Calu3 (cell line): ENCODE measurements at regions not wholly inside any gene's neighbourhood (a gene's known extent, or its start where the extent isn't known, plus 50 kb on each side); places are given as distances from the start of the nearest gene placed in this dataset.

ENCODE experiments used
- BruUV-seq: library from RNA; stranded (reverse); fragments of 400-500 nt; replicated peaks from 2 replicates; lab custom pipeline; 2021; lab: Mats Ljungman, UMichigan
- CTCF ChIA-PET: fragments of 300-600 bp; sonication (Branson Sonifier 250); formaldehyde crosslinking; loops from one replicate; lab custom pipeline; 2022; ENCODE audit warnings: antibody characterized with exemption; lab: Charles Lee
- DNase-seq: peaks from one replicate; pipeline ENCODE4 v3.0.0; 2022
- H3K27ac Mint-ChIP-seq: one replicate; pipeline ENCODE4 v1.8.0; 2022; ENCODE audit warnings: mixed read lengths; ENCODE audit not compliant: unreplicated experiment
- H3K27me3 Mint-ChIP-seq: one replicate; pipeline ENCODE4 v1.8.0; 2022; ENCODE audit warnings: mixed read lengths; ENCODE audit not compliant: unreplicated experiment
- H3K36me3 Mint-ChIP-seq: one replicate; pipeline ENCODE4 v1.8.0; 2022; ENCODE audit warnings: mild to moderate bottlenecking, moderate library complexity, mixed read lengths; ENCODE audit not compliant: insufficient read depth, unreplicated experiment
- H3K4me1 Mint-ChIP-seq: one replicate; pipeline ENCODE4 v1.8.0; 2022; ENCODE audit warnings: mild to moderate bottlenecking, low read depth, mixed read lengths; ENCODE audit not compliant: unreplicated experiment
- H3K4me3 Mint-ChIP-seq: one replicate; pipeline ENCODE4 v1.8.0; 2022; ENCODE audit warnings: mild to moderate bottlenecking, low read depth, moderate library complexity, mixed read lengths; ENCODE audit not compliant: unreplicated experiment
- H3K9me3 Mint-ChIP-seq: one replicate; pipeline ENCODE4 v1.8.0; 2022; ENCODE audit warnings: low read depth, mixed read lengths; ENCODE audit not compliant: unreplicated experiment
- CTCF ChIP-seq: fragments of 200-600 bp; IDR thresholded peaks from one replicate; pipeline ENCODE4 v1.8.0; 2022; ENCODE audit warnings: antibody characterized with exemption; ENCODE audit not compliant: unreplicated experiment
- intact Hi-C: fragments of 100-400 bp; cut with micrococcal nuclease; formaldehyde crosslinking; loops from one replicate; pipeline ENCODE4 v1.10.0; 2022; ENCODE audit not compliant: unreplicated experiment

- Mint-ChIP-seq H3K27me3 (no peaks in the 10 kb centered on the region), H3K4me1 (no peaks in the 10 kb centered on the region), H3K4me3 (no peak overlapping the region), H3K9me3 (peaks cover 5% of the 10 kb centered on the region), H3K27ac (no peak overlapping the region), H3K36me3 (no peaks in the 10 kb centered on the region)
- no TSS peak for BruUV-seq
- CTCF ChIA-PET = no interaction called here
- no peak for DNase-seq
- no peak for TF ChIP-seq CTCF
- intact Hi-C loops = no loop called here
Measured at GRCh38 chr1:71236503-71236902, 155.7 kb upstream of the ZRANB2 start.

- H3K27ac Mint-ChIP-seq = no peak overlapping the region
- no peak for TF ChIP-seq CTCF
- intact Hi-C loops = no loop called here
- H3K4me1 Mint-ChIP-seq = no peaks in the 10 kb centered on the region
- no peaks in the 10 kb centered on the region for H3K27me3 Mint-ChIP-seq
- H3K9me3 Mint-ChIP-seq = peaks cover 11% of the 10 kb centered on the region
- H3K36me3 Mint-ChIP-seq = no peaks in the 10 kb centered on the region
- DNase-seq = no peak
- no TSS peak for BruUV-seq
- CTCF ChIA-PET = interaction anchor here (0.5 to 0.6 kb wide), 3 partner anchors 48 to 1072 kb away, joined by 3 to 5 read pairs (median 4); no protein-coding TSS in a partner anchor
- H3K4me3 Mint-ChIP-seq = no peak overlapping the region
Measured at GRCh38 chr1:71233645-71234044, 152.8 kb upstream of the ZRANB2 start.

- Mint-ChIP-seq H3K9me3 (peaks cover 11% of the 10 kb centered on the region), H3K27me3 (no peaks in the 10 kb centered on the region), H3K36me3 (no peaks in the 10 kb centered on the region), H3K4me3 (no peak overlapping the region), H3K4me1 (no peaks in the 10 kb centered on the region), H3K27ac (no peak overlapping the region)
- no peak for TF ChIP-seq CTCF
- intact Hi-C loops = no loop called here
- CTCF ChIA-PET = no interaction called here
- no TSS peak for BruUV-seq
- DNase-seq = no peak
Measured at GRCh38 chr1:71232786-71233185, 152.0 kb upstream of the ZRANB2 start.

GRCh38 chr1:71232166-71232763, 151.4 kb upstream of the ZRANB2 start:
- CTCF ChIA-PET = no interaction called here
- DNase-seq = no peak
- no peaks in the 10 kb centered on the region for H3K27me3 Mint-ChIP-seq
- no peak overlapping the region for H3K27ac Mint-ChIP-seq
- no peak overlapping the region for H3K4me3 Mint-ChIP-seq
- peaks cover 11% of the 10 kb centered on the region for H3K9me3 Mint-ChIP-seq
- BruUV-seq = no TSS peak
- H3K36me3 Mint-ChIP-seq = no peaks in the 10 kb centered on the region
- no peaks in the 10 kb centered on the region for H3K4me1 Mint-ChIP-seq
- TF ChIP-seq CTCF = no peak
- intact Hi-C loops = no loop called here
